GM23338 (cell line): ENCODE measurements at regions not wholly inside any gene's neighbourhood (a gene's known extent, or its start where the extent isn't known, plus 50 kb on each side); places are given as distances from the start of the nearest gene placed in this dataset.

Experiments
- CREB1 ChIP-seq: fragments of 250-450 bp; sonication (Bioruptor Pico); IDR thresholded peaks from 2 replicates; pipeline ENCODE4 v1.5.0; 2020; ENCODE audit warnings: low read depth, mild to moderate bottlenecking, moderate library complexity
- EZH2 ChIP-seq: fragments of 200-600 bp; sonication (generic); IDR thresholded peaks from one replicate; pipeline ENCODE4 v1.8.0; 2017; ENCODE audit warnings: antibody characterized with exemption, mild to moderate bottlenecking, low read depth; ENCODE audit not compliant: unreplicated experiment
- EZH2phosphoT487 ChIP-seq: fragments of 200-600 bp; sonication (generic); IDR thresholded peaks from one replicate; pipeline ENCODE4 v1.8.1; 2018; ENCODE audit warnings: antibody characterized with exemption; ENCODE audit not compliant: unreplicated experiment
- JUNB ChIP-seq: IDR thresholded peaks from one replicate; pipeline ENCODE4 v1.6.1; 2016; ENCODE audit warnings: antibody characterized with exemption; ENCODE audit not compliant: unreplicated experiment
- POLR2AphosphoS5 ChIP-seq: IDR thresholded peaks from 2 replicates; pipeline ENCODE4 v1.6.1; 2016; ENCODE audit warnings: antibody characterized with exemption, low read depth
- STAT1 ChIP-seq: IDR thresholded peaks from one replicate; pipeline ENCODE4 v1.6.1; 2016; ENCODE audit warnings: antibody characterized with exemption; ENCODE audit not compliant: unreplicated experiment
- TF ChIP-seq, protein P1 (sequence below), 2 experiments: fragments of 200-600 bp in 1 of 2; sonication (generic) in 1 of 2; conservative IDR thresholded peaks; 2 replicates each; pipeline versions ENCODE4 v1.5.1 to v1.6.1; 2016 to 2017; ENCODE audit warnings: antibody characterized with exemption in 2 of 2, low read depth in 2 of 2, mild to moderate bottlenecking in 2 of 2, moderate library complexity in 1 of 2
- TF ChIP-seq, protein P2 (sequence below): IDR thresholded peaks from one replicate; pipeline ENCODE4 v1.6.1; 2018; ENCODE audit warnings: antibody characterized with exemption; ENCODE audit not compliant: unreplicated experiment

DNA sequence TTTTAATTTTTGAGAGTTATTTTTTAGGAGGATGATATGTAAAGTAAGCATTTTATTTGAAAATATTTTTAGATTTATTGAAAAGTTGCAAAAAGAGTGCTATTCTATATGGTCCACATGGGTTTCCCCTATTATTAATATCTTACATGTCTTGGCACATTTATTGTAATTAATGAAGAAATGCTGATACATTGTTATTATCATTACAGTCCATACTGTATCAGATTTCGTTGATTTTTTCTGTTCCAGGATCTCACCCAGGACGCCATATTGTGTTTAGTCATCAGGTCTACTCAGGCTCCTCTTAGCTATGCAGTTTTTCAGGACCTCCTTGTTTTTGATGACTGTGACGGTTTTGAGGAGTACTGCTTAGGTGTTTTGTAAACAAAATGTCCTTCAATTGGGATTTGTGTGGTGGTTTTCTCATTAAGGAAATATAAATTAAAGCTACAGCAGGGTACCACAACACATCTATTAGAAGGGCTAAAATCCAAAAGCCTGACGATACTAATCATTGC lies 281.0 kb downstream of the SAMD5 start:
- TF ChIP-seq, protein P1, sequence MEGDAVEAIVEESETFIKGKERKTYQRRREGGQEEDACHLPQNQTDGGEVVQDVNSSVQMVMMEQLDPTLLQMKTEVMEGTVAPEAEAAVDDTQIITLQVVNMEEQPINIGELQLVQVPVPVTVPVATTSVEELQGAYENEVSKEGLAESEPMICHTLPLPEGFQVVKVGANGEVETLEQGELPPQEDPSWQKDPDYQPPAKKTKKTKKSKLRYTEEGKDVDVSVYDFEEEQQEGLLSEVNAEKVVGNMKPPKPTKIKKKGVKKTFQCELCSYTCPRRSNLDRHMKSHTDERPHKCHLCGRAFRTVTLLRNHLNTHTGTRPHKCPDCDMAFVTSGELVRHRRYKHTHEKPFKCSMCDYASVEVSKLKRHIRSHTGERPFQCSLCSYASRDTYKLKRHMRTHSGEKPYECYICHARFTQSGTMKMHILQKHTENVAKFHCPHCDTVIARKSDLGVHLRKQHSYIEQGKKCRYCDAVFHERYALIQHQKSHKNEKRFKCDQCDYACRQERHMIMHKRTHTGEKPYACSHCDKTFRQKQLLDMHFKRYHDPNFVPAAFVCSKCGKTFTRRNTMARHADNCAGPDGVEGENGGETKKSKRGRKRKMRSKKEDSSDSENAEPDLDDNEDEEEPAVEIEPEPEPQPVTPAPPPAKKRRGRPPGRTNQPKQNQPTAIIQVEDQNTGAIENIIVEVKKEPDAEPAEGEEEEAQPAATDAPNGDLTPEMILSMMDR (conservative IDR thresholded peaks at IDR 0.05; ENCODE audit: low read depth in 2 of 2): no peak
- TF ChIP-seq EZH2: no peak
- no peak for TF ChIP-seq POLR2AphosphoS5
- TF ChIP-seq, protein P2, sequence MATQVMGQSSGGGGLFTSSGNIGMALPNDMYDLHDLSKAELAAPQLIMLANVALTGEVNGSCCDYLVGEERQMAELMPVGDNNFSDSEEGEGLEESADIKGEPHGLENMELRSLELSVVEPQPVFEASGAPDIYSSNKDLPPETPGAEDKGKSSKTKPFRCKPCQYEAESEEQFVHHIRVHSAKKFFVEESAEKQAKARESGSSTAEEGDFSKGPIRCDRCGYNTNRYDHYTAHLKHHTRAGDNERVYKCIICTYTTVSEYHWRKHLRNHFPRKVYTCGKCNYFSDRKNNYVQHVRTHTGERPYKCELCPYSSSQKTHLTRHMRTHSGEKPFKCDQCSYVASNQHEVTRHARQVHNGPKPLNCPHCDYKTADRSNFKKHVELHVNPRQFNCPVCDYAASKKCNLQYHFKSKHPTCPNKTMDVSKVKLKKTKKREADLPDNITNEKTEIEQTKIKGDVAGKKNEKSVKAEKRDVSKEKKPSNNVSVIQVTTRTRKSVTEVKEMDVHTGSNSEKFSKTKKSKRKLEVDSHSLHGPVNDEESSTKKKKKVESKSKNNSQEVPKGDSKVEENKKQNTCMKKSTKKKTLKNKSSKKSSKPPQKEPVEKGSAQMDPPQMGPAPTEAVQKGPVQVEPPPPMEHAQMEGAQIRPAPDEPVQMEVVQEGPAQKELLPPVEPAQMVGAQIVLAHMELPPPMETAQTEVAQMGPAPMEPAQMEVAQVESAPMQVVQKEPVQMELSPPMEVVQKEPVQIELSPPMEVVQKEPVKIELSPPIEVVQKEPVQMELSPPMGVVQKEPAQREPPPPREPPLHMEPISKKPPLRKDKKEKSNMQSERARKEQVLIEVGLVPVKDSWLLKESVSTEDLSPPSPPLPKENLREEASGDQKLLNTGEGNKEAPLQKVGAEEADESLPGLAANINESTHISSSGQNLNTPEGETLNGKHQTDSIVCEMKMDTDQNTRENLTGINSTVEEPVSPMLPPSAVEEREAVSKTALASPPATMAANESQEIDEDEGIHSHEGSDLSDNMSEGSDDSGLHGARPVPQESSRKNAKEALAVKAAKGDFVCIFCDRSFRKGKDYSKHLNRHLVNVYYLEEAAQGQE: no peak
- no peak for TF ChIP-seq STAT1
- TF ChIP-seq CREB1: no peak
- no peak for TF ChIP-seq EZH2phosphoT487
- no peak for TF ChIP-seq JUNB
